ENCODE measurements at regions not wholly inside any gene's neighbourhood (a gene's known extent, or its start where the extent isn't known, plus 50 kb on each side); places are given as distances from the start of the nearest gene placed in this dataset.

DNA sequence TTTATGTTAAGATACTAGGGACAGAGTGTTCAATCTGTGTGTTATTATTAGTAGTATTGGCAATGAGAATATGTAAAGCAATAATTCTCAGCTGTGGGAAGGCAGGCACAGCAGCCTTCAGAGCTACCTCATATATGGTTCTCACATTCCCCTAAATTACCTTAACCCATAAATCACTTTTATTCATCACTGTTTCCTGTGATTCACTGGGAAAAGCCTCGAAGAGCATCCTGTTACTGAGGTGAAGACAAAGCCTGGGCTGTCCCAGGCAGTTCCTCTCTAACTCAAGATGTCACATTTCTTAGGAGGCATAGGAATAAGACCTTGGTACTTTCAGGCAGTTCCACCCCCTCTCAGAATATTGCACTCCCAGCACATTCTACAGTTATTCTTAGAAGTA, 965.7 kb downstream of the NCAM2 start:
- H3K36me3 ChIP-seq (ENCODE audit: control insufficient read depth in 2 of 4, insufficient read depth in 4 of 4, low read length in 3 of 4), result no peaks in the 10 kb centered on the region
- 81% methylated on average over 1 of the region's 1 CpG; no CpG with 5 or more reads in 1 of the 2 experiments for WGBS, 2 experiments (ENCODE audit: extremely low coverage in 1 of 2, insufficient coverage in 1 of 2, insufficient read length in 1 of 2, insufficient replicate concordance in 2 of 2, low coverage in 1 of 2, low lambda C conversion rate in 2 of 2, missing lambda C conversion rate in 1 of 2)
- H4K91ac ChIP-seq (replicated peaks; ENCODE audit: insufficient read length, low read length), result no peak overlapping the region
- no peaks in the 10 kb centered on the region for H3K23me2 ChIP-seq (ENCODE audit: low read depth, low read length)
- no peak overlapping the region for H2BK12ac ChIP-seq (ENCODE audit: low read depth, low read length)
- H3K18ac ChIP-seq (ENCODE audit: extremely low read depth, low read length), result no peak overlapping the region
- H2BK20ac ChIP-seq (ENCODE audit: low read length), result no peak overlapping the region
- no peak overlapping the region for H2AFZ ChIP-seq (ENCODE audit: low read length)
- no peak overlapping the region for H3K23ac ChIP-seq (ENCODE audit: insufficient read length)
- no peak overlapping the region for H3K4me2 ChIP-seq (ENCODE audit: insufficient read depth in 1 of 2, low read depth in 2 of 2, low read length in 2 of 2)
- H4K20me1 ChIP-seq (replicated peaks in 1 of 2; ENCODE audit: control insufficient read depth in 1 of 2, insufficient read depth in 2 of 2, low read length in 2 of 2), result no peaks in the 10 kb centered on the region
- H3K14ac ChIP-seq (ENCODE audit: insufficient read length), result no peak overlapping the region
- no peak overlapping the region for H3K9ac ChIP-seq (replicated peaks in 1 of 4; ENCODE audit: extremely low read depth in 1 of 4, low read depth in 3 of 4, low read length in 3 of 4)
- no peak overlapping the region for H3K4ac ChIP-seq (replicated peaks; ENCODE audit: insufficient read length, low read depth, low read length)
- no peak overlapping the region for H3K56ac ChIP-seq (replicated peaks; ENCODE audit: insufficient read length, low read depth, low read length)
- H3K4me1 ChIP-seq (replicated peaks in 1 of 4; ENCODE audit: control insufficient read depth in 3 of 4, insufficient read depth in 4 of 4, low read length in 3 of 4), result no peaks in the 10 kb centered on the region
- H3K27me3 ChIP-seq (replicated peaks in 1 of 4; ENCODE audit: control insufficient read depth in 3 of 4, extremely low read depth in 1 of 4, insufficient read depth in 3 of 4, low read length in 3 of 4), result no peaks in the 10 kb centered on the region
- no peak overlapping the region for H3K27ac ChIP-seq (ENCODE audit: low read depth, low read length)
- H4K8ac ChIP-seq (ENCODE audit: extremely low read depth, insufficient read depth, low read length), result no peak overlapping the region
- H2BK15ac ChIP-seq (ENCODE audit: low read length), result no peak overlapping the region
- DNase-seq (ENCODE audit: low read depth in 1 of 2, low spot score in 2 of 2) (no peak), FAIRE-seq (no peak)
- ChIA-PET POLR2A (ENCODE audit: partially characterized antibody) (no interaction called here), CTCF (ENCODE audit: partially characterized antibody) (no interaction called here)
- H4K5ac ChIP-seq (ENCODE audit: insufficient read length, low read depth, low read length), result no peak overlapping the region
- peaks cover 15 to 16% of the 10 kb centered on the region in 2 experiments for H3K9me3 ChIP-seq (ENCODE audit: insufficient read depth in 2 of 2, low read depth in 1 of 2, low read length in 1 of 2)
- no peaks in the 10 kb centered on the region for H3K79me1 ChIP-seq (ENCODE audit: low read depth, low read length)
- H2BK120ac ChIP-seq (replicated peaks; ENCODE audit: low read depth, low read length), result no peak overlapping the region
- no peak overlapping the region for H2BK5ac ChIP-seq (ENCODE audit: low read depth, low read length)
- no peak overlapping the region for H2AK5ac ChIP-seq (ENCODE audit: low read depth, low read length)
- H3K4me3 ChIP-seq (ENCODE audit: extremely low read depth in 1 of 4, insufficient read depth in 2 of 4, low read depth in 3 of 4, low read length in 4 of 4), result no peak overlapping the region
- H3K79me2 ChIP-seq (ENCODE audit: control insufficient read depth in 1 of 2, insufficient read depth in 2 of 2, low read length in 2 of 2), result no peaks in the 10 kb centered on the region
- TF ChIP-seq, protein P1, sequence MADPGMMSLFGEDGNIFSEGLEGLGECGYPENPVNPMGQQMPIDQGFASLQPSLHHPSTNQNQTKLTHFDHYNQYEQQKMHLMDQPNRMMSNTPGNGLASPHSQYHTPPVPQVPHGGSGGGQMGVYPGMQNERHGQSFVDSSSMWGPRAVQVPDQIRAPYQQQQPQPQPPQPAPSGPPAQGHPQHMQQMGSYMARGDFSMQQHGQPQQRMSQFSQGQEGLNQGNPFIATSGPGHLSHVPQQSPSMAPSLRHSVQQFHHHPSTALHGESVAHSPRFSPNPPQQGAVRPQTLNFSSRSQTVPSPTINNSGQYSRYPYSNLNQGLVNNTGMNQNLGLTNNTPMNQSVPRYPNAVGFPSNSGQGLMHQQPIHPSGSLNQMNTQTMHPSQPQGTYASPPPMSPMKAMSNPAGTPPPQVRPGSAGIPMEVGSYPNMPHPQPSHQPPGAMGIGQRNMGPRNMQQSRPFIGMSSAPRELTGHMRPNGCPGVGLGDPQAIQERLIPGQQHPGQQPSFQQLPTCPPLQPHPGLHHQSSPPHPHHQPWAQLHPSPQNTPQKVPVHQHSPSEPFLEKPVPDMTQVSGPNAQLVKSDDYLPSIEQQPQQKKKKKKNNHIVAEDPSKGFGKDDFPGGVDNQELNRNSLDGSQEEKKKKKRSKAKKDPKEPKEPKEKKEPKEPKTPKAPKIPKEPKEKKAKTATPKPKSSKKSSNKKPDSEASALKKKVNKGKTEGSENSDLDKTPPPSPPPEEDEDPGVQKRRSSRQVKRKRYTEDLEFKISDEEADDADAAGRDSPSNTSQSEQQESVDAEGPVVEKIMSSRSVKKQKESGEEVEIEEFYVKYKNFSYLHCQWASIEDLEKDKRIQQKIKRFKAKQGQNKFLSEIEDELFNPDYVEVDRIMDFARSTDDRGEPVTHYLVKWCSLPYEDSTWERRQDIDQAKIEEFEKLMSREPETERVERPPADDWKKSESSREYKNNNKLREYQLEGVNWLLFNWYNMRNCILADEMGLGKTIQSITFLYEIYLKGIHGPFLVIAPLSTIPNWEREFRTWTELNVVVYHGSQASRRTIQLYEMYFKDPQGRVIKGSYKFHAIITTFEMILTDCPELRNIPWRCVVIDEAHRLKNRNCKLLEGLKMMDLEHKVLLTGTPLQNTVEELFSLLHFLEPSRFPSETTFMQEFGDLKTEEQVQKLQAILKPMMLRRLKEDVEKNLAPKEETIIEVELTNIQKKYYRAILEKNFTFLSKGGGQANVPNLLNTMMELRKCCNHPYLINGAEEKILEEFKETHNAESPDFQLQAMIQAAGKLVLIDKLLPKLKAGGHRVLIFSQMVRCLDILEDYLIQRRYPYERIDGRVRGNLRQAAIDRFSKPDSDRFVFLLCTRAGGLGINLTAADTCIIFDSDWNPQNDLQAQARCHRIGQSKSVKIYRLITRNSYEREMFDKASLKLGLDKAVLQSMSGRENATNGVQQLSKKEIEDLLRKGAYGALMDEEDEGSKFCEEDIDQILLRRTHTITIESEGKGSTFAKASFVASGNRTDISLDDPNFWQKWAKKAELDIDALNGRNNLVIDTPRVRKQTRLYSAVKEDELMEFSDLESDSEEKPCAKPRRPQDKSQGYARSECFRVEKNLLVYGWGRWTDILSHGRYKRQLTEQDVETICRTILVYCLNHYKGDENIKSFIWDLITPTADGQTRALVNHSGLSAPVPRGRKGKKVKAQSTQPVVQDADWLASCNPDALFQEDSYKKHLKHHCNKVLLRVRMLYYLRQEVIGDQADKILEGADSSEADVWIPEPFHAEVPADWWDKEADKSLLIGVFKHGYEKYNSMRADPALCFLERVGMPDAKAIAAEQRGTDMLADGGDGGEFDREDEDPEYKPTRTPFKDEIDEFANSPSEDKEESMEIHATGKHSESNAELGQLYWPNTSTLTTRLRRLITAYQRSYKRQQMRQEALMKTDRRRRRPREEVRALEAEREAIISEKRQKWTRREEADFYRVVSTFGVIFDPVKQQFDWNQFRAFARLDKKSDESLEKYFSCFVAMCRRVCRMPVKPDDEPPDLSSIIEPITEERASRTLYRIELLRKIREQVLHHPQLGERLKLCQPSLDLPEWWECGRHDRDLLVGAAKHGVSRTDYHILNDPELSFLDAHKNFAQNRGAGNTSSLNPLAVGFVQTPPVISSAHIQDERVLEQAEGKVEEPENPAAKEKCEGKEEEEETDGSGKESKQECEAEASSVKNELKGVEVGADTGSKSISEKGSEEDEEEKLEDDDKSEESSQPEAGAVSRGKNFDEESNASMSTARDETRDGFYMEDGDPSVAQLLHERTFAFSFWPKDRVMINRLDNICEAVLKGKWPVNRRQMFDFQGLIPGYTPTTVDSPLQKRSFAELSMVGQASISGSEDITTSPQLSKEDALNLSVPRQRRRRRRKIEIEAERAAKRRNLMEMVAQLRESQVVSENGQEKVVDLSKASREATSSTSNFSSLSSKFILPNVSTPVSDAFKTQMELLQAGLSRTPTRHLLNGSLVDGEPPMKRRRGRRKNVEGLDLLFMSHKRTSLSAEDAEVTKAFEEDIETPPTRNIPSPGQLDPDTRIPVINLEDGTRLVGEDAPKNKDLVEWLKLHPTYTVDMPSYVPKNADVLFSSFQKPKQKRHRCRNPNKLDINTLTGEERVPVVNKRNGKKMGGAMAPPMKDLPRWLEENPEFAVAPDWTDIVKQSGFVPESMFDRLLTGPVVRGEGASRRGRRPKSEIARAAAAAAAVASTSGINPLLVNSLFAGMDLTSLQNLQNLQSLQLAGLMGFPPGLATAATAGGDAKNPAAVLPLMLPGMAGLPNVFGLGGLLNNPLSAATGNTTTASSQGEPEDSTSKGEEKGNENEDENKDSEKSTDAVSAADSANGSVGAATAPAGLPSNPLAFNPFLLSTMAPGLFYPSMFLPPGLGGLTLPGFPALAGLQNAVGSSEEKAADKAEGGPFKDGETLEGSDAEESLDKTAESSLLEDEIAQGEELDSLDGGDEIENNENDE (IDR thresholded peaks at IDR 0.05; ENCODE audit: insufficient replicate concordance, low read length), result no peak

All from H1 (cell line).